GM12891 (cell line): ENCODE measurements at regions not wholly inside any gene's neighbourhood (a gene's known extent, or its start where the extent isn't known, plus 50 kb on each side); places are given as distances from the start of the nearest gene placed in this dataset.

Source experiments
- DNase-seq: peaks from one replicate; pipeline ENCODE4 v3.0.0; 2011; ENCODE audit warnings: low spot score; ENCODE audit not compliant: insufficient read length
- FAIRE-seq: peaks from 2 replicates; lab custom pipeline; 2011; peaks lifted over from hg19 to GRCh38; lab: Jason Lieb, UNC
- PAX5 ChIP-seq: IDR thresholded peaks from 2 replicates; pipeline ENCODE4 v1.6.1; 2011; ENCODE audit warnings: low read length, moderate library complexity, mild to moderate bottlenecking; ENCODE audit not compliant: insufficient read depth, severe bottlenecking
- POLR2A ChIP-seq: IDR thresholded peaks from 2 replicates; pipeline ENCODE4 v1.6.1; 2011; ENCODE audit warnings: low read depth, low read length, control low read depth
- POLR2AphosphoS5 ChIP-seq: IDR thresholded peaks from 2 replicates; pipeline ENCODE4 v1.6.1; 2011; ENCODE audit warnings: low read depth, low read length, control low read depth
- POU2F2 ChIP-seq: IDR thresholded peaks from 2 replicates; pipeline ENCODE4 v1.6.1; 2011; ENCODE audit warnings: low read depth, mild to moderate bottlenecking, control low read depth, low read length, moderate library complexity
- SPI1 ChIP-seq: IDR thresholded peaks from 2 replicates; pipeline ENCODE4 v1.6.1; 2011; ENCODE audit warnings: low read depth, low read length, control low read depth
- TAF1 ChIP-seq: IDR thresholded peaks from 2 replicates; pipeline ENCODE4 v1.6.1; 2011; ENCODE audit warnings: low read depth, low read length, control low read depth

DNA sequence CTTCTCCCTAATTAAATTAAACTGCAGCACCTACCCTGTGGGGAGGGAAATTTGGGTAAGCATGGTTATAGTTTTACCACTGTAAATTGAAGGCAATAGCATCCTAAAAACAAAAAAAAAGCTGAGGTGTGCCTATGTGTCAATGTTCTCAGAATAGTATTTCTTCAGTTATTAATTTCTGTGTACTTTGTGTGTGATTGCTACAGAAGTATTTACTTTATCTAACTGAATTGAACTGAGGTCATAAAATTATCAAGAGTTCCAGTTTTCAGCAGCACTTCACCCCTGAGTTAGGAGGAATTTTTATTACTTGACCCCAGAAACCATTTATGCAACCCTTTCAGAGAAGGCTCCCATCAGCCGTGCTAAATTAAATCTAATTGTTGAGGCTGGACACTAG lies 333.6 kb upstream of the ALCAM start:
- DNase-seq: no peak
- FAIRE-seq: no peak
- TF ChIP-seq POU2F2 (no peak), TAF1 (no peak), POLR2AphosphoS5 (no peak), SPI1 (no peak), PAX5 (no peak), POLR2A (no peak)

GRCh38 chr3:105039004-105039403 lies 327.7 kb upstream of the ALCAM start:
- TF ChIP-seq TAF1: no peak
- no peak for TF ChIP-seq POLR2A
- no peak for TF ChIP-seq PAX5
- no peak for FAIRE-seq
- no peak for DNase-seq

DNA sequence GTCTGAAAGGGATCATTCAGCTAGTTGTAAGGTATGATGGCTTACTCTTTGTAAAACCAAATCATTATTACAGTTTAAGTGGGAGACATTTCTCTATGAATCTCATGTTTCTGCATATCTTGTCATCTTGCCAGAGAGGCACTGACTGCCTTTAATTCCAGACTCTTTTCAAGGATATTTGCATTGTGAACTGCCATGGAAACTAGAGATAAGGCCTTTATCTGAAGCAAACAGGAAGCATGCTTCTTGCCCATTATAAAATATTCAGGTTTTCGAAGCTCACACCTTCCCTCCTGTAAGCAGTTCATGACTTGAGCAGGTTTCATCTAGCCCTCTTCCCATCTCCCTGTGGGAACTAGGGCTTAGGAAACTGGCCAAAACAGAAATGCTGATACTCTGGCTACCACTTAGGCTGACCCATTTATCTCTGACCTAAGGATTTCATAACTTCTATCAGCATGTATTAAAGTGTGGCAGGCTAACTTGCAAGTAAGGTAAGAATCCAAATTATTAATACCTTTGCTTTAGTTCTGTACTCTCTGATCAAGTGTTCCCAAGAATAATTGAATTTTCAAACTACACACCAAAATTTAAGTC lies 326.6 kb upstream of the ALCAM start:
- no peak for DNase-seq
- no peak for FAIRE-seq
- TF ChIP-seq POU2F2: no peak

GRCh38 chr3:105042586-105042985 lies 324.1 kb upstream of the ALCAM start:
- no peak for FAIRE-seq
- TF ChIP-seq POLR2AphosphoS5 (no peak), TAF1 (no peak)

GRCh38 chr3:105051111-105051510 lies 315.6 kb upstream of the ALCAM start:
- FAIRE-seq (no peak), DNase-seq (no peak)
- TF ChIP-seq POLR2A (no peak), POU2F2 (no peak), TAF1 (no peak), POLR2AphosphoS5 (no peak), SPI1 (no peak), PAX5 (no peak)

More at GRCh38 chr3:105042586-105042985, 324.1 kb upstream of the ALCAM start:
- DNase-seq: no peak

DNA sequence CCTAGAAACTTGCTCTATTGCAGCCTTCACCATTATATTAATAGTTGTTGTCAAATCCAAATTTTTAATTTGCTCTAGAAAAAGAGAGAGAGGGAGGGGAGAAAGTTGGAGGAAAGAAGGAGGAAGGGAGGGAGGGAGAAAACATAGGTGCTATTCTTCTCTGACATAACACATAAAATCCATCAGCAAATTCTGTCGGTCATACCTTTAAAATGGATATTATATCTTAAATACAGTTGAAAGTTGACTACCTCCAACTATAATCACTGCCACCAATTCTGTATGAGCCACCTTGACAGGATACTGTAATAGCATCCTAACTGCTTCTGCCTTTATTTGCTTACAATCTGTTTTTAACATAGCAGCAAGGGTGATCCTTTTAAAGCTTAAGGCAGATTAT lies 314.7 kb upstream of the ALCAM start:
- no peak for TF ChIP-seq TAF1
- no peak for TF ChIP-seq POLR2AphosphoS5
- no peak for TF ChIP-seq SPI1
- no peak for TF ChIP-seq POU2F2
- no peak for DNase-seq
- FAIRE-seq: no peak

DNA sequence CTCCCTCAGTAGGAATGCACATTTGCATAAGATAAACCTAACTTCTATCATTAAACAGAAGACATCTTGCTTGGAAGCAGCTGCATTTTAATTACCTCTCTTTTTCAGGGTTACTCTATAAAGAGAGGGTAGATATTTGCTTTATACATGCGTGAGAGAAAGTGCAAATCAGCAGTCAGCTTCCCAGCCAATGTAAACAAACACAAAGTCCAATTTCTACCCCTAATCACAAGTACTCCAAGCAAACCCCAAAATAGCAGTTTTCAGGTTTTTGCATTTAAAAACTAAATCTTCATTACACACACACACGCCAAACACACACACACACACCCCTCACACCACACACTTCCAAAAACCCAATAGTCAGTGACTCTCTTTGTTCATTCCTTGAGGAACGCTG lies 303.9 kb upstream of the ALCAM start:
- DNase-seq (no peak), FAIRE-seq (no peak)
- TF ChIP-seq PAX5 (no peak), POU2F2 (no peak), TAF1 (no peak)

DNA sequence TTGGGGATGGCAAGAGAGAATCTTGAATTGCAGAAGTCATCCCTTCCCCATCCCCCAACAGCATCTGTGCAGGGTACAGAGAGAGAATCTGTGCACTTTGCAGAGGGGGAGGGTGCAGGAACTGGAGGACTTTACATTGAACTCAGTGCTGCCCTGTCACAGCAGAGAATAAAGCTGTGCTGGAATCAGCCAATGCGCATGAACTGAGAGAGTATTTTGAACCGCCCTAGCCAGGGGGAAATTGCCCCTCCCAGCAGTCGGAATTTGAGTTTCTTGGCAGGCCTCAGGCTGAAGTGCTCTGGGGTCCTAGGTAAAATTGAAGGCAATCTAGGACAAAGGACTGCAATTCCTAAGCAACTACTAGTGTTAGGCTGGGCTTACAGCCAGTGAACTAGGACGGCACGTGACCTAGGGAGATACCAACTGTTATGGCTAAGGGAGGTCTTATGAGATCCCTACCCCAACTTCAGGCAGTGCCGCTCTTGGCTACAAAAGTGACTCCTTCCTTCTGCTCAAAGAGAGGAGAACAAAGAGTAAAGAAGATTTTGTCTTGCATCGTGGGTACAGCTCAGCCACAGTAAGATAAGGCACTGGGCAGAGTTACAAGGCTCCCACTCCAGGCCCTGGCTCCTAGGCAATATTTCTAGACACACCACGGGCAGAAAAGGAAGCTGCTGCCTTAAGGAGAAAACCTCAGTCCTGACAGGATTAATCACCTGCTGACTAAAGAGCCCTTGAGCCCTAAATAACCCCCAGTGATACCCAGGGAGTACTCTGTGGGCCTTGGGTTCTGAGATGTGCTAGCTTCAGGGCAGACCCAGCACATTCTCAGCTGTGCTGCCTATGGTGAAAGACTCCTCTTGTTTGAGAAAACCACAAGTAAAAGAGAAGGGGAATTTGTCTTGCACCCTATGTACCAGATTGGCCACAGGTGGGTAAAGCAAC lies 300.5 kb upstream of the ALCAM start:
- no peak for DNase-seq
- TF ChIP-seq SPI1: no peak
- no peak for TF ChIP-seq TAF1
- TF ChIP-seq PAX5: no peak
- no peak for TF ChIP-seq POLR2A
- no peak for FAIRE-seq

GRCh38 chr3:105067361-105067760 lies 299.3 kb upstream of the ALCAM start:
- DNase-seq (no peak), FAIRE-seq (no peak)
- TF ChIP-seq TAF1 (no peak), POLR2A (no peak), PAX5 (no peak), POU2F2 (no peak), SPI1 (no peak), POLR2AphosphoS5 (no peak)

DNA sequence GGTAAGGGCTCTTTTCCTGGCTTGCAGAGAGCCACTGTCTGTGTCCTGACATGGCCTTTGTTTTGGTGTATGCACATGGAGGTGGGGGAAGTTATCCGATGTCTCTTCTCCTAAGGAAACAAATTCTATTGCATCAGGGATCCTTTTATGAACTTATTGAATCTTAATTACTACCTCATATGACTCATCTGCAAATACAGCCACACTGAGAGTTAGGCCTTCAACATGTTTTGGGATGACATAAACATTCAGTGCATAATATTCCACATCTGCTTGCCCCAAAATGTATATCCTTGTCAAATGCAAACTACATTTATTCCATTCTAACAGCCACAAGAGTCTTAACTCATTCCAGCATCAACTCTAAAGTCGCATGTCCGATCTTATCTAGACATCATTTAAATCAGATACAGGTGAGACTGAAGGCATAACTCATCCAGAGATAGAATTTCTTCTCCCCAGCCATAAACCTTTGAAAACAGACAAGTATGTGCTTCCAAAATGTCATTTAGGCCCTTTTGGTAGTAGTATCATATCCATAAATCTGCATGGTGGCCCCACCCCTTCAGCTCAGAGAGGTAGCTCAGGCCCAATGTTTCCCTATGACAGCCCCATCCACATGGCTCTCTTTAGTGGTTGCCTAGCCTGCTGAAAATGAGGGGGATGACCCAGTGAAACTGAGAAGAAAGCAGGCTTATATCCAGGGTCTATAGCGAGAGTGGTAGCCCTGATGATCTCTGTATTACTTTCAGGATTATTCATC lies 289.5 kb upstream of the ALCAM start:
- DNase-seq: no peak
- no peak for FAIRE-seq
- TF ChIP-seq POLR2AphosphoS5: no peak
- TF ChIP-seq TAF1: no peak
- TF ChIP-seq POLR2A: no peak
- TF ChIP-seq SPI1: no peak
- no peak for TF ChIP-seq PAX5
- no peak for TF ChIP-seq POU2F2

DNA sequence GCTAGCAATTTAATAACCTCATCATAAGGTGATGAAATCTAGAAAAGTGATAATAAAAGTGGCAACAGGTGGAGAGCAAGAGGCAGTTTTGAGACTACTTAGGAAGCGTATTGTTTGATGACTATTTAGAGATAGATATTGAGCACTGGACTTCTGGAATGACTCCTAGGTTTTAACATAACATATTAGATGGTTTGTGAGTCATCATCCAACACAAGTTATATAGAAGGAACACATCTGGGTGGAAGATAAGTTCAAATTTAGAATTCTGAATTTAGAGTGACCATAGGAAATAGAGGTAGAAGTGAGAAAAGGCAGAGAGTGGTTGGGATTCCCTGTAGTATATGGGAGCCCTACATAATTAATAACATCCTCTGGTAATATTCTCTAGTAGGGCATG lies 282.8 kb upstream of the ALCAM start:
- DNase-seq (no peak), FAIRE-seq (no peak)
- no peak for TF ChIP-seq TAF1
- no peak for TF ChIP-seq SPI1
- TF ChIP-seq POLR2A: no peak
- no peak for TF ChIP-seq POU2F2
- no peak for TF ChIP-seq POLR2AphosphoS5
- no peak for TF ChIP-seq PAX5
